GM19468 (cell line): ENCODE measurements at regions not wholly inside any gene's neighbourhood (a gene's known extent, or its start where the extent isn't known, plus 50 kb on each side); places are given as distances from the start of the nearest gene placed in this dataset.
A peak's percentile ranks its signal among the peaks of the same experiment; 100 is the strongest.

Experiments used
- ATAC-seq: cut with Tn5 transposase; IDR thresholded peaks from one replicate; pipeline ENCODE4 v1.9.1; 2021; ENCODE audit warnings: mild to moderate bottlenecking, moderate library complexity, moderate number of reproducible peaks; ENCODE audit not compliant: unreplicated experiment; ENCODE audit errors: extremely low read depth

DNA sequence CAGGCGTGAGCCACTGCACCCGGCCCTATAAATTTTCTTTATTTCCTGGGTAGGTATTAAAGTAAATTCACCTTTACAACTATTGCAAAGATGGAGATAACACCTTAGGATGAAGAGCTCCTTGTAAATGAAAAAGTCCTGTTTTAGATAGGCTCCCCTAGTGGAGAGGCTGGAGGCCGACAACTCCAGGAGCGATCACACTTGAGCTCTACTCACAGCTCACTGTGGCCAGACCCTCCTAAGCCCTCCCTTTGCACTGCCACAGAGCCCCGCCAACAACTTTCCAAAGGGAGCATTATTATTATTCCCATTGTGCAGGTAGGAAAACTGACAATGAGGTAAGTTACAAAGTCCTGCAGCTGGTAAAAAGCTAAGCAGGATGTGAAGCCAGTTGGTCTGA lies 139.1 kb upstream of the ERCC6L2 start:
- ATAC-seq: no peak

DNA sequence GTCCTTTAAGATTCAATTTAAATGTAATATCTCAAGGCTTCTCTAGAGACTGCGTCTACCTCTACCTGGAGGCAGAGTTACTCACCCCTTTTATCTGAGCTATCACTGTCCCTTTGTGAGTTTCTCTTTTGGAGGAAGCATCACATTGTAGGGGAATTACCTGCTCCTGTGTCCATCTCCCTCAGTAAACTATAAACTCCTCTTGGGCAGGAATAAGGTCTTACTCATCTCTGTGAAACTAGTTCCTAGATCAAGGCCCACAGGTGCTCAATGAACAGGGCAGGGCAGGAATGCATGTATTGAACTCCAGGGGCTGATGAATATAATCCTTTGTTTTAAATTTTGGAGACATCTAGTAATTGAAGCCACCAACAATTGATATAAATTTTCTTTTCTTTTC lies 139.8 kb upstream of the ERCC6L2 start:
- no peak for ATAC-seq

DNA sequence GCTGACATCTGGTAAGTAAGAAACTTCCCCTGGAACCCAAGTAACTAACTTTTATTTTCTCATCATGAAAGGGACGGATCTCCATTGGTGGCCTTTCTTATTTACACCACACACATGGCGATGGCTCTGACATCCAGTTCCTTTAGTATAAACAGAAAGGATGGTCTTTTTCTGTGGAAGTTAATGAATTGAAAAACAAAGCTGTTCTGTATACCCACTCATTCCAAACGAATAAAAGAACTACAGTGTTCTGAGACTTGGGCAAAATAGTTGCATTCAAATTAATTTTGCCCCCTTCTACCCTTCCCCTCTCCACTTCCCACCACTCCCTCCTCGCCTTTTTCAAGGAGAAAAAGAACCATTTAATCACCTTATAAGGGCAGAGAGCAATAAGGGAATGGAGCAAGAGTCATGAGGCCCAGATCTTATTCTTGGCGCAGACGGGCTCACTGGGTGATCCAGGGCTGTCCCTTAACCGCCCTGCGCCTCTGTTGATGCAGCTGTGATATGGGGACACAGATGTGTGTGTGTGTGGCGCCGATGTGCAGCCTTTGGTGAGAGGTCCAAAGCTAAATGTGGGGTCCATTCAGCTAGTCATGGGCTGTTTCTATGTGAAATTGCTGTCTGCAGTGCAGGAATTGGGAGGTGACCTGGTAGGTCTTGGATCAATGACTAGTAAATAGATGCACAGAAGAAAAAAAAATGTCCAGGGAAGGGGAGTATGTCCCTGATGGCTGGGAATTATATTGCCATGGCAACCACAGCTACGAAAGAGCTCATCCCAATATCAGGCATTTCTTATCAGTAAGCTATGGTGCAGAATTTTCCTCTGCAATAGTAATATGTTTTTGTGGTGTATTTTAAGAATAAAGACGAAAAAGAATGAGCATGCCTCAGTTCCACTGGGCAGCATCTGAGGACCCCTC lies 141.5 kb upstream of the ERCC6L2 start:
- ATAC-seq: no peak

DNA sequence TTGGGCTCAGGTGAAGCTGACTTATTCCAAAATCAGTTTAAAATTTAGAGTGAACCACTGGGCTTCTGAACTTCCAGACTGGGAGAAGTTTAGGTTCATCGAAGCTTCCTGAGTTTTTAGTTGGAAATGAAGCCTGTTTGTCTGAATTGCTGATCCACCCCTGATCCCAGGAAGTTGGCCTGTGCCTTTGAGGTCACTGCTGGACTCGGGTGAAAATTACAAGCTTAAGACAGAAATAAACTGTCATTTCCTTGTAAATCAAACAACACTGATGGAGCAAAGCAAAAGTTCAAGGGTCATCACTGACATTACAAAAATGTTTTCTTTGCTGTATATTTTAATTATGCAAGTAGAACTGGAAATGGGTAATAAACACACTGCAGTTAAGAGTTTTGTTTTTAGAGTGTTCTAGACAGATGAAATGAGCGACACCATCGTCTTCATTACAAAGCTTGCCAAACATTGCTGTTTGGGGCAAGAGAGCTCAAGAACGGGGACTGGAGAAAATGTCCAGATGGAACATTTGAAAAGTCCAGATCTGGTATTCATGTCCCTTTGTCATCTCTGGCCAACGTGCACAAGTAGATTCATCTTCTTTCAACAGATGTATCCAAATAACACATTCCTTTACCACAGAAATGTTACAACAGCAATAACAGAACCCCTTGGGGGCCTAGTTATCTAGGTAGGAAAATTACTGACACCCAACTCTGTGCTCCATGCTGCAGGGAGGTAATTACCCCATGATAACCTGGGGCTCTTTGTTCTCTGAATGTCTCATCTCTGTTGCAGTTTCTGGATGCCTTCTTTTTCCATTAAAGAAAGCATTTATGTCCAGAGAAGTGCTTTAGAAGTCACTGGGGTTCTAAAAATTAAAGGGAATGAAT lies 142.4 kb upstream of the ERCC6L2 start:
- no peak for ATAC-seq

DNA sequence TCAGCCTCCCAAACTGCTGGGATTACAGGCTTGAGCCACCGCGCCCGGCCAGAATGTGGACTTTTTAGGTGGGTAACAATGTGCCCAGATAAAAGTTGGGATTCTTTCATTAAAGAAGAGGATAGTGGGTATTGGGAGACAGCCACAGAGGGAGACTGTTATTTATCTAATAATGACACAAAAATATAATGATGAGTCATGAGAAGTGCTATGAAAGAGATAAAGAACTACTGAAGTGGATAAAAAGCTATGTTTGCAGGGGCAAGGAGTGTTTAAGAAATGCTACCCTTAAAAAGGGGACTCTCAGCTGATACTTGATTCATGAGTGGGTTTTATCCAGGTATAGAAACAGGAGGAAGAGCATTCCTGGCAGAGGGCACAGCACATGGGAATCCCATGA lies 143.6 kb upstream of the ERCC6L2 start:
- ATAC-seq: no peak

DNA sequence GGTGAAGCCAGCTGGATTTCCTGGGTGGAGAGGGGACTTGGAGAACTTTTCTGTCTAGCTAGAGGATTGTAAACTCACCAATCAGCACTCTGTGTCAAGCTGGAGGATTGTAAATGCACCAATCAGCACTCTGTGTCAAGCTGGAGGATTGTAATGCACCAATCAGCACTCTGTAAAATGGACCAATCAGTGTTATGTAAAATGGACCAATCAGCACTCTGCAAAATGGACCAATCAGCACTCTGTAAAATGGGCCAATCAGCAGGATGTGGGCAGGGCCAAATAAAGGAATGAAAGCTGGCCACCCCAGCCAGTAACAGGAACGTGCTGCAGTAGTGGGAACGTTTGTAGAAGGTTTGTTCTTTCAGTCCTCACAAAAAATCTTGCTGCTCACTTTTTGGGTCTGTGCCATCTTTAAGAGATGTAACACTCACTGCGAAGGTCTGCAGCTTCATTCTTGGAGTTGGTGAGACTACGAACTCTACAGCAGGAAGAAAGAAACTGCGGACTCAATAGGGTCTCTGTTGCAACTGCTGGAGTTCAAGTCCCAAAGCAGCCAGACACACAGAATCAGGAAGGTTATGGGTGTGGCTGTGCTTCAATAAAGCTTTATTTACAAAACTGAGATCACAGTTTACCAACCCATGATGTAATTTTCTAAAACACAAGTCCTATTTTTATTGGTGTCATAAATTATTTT lies 145.7 kb upstream of the ERCC6L2 start:
- ATAC-seq: no peak

DNA sequence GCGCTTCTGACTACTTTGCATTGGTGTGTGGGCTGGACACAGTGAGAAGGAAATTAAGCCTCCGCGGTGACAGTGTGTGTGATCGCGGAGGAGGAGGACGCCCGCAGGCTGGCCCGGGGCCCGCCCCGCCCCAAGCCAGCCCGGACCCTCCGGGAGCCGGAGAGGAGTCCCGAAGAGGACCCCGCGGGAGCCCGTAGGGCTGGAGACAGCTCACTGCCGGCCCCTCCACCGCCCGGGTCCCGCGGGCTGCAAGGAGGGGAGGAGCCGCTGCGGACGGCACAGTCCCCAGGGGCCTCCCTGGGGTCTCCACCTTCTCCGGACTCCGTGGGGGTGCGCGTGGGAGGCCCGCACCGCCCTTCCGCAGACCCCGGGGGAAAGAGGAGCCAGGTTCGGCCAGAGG lies 146.4 kb upstream of the ERCC6L2 start:
- ATAC-seq: no peak

DNA sequence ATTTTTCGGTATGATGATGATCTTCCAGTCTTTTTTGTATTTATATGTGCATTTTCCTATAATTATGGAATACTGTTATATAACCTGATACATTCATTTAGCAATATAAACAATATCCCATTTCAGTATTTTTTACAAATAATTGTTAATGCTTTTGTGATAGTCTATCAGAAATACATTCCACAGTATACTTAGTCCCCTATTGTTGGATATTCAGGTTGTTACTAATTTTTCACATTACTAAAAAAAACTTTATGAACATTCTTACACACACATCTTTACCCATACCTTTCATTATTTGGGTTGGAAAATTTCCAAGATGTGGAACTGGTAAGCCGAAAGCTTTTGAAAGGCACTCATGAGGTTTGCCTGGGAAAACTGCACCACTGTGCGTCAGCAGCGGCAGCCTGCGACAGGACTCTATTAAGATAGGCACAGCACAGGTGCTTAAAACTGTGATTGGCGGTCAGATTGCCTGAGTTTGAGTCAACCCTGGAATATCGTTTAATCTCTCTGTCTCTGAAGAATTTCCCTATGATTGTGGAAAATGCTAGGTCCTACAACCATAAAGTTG lies 147.5 kb upstream of the ERCC6L2 start:
- no peak for ATAC-seq

DNA sequence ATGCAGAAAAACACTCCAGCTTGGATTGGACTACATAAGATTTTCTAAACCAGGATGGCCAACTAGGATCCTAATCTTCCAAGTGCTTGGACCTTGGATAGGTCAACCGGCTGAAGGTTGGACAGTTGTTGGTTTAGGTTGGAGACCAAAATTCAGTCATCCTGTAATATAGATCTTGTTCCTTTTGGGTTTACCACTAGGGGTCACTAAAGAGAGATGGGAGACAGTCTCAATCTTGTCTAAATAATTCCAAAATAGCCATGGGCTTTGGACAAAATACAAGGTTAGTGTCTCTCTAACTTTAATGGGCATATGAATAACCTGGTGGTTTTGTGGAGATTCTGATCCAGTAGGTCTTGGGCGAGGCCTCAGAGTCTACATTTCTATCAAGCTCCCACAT lies 148.7 kb upstream of the ERCC6L2 start:
- ATAC-seq: no peak

DNA sequence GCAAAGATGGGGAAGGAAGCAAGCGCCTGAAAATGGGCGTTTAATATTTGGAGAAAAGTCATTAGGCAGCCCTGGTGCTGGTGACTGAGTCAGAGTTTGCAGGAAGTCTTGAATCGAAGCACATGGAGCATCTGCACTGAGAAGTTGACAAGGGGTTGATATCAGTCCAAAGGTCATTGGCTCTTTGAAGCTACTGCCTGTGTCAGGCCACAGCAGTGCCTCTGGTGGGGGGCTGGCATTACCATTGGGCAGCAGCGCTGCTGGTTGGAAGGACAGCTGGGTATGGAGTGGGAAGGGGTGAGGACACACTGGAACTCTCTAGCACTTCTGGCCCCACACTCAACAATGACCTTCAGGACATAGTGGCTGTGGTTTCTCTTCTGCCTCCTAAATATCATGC lies 150.4 kb upstream of the ERCC6L2 start:
- ATAC-seq: peak; percentile 26

DNA sequence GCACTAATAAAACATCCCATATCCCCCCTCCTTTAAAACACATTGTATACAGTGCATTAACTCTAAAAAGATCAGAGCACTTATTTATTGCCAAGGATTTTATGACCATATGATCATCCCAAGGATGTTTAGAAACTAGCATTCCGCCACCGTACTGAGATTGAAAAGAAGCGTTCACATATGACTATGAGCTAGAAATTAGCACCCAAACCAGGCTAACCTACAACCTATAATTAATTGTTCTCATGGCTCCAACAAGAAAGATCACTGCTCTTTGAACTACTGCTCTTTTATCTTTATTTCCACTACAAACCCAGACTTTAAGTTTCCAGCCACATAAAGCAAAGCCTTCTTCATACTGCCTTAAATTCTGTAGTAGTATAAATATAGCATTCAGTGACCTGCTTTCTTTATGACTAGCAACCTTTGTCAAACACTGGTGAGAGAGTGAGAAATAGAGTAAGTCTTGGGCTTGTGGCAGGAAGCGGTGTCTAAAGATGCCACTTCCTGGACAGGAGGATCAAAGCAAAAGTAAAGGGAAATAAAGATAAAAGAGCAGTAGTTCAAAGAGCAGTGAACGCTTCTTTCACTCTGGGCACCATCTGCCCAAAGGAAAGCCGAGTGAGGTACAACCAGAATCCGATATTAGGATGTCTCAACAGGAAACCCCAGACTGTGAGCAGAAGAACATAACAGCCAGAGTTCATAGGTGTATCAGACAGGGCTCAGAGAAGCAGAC lies 151.1 kb upstream of the ERCC6L2 start:
- ATAC-seq: peak; percentile 82

DNA sequence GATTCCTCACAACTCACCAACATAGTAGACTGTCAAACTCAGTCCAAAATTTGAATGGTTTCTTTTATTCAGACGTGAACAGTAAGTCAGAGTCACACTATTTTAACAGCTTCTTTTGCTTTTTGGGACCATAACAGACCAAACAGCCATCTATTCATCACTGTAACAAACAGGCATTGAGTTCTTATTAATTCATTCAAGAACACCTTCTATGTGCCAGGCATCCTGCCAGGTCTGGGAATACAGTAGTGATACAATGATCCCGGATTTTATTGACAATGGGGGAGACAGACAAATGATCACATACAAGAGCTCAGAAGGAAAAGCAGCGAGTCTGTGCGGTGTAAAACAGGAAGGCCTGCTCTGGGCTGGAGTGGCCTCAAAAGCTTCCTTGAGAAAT lies 153.3 kb upstream of the ERCC6L2 start:
- ATAC-seq: no peak

DNA sequence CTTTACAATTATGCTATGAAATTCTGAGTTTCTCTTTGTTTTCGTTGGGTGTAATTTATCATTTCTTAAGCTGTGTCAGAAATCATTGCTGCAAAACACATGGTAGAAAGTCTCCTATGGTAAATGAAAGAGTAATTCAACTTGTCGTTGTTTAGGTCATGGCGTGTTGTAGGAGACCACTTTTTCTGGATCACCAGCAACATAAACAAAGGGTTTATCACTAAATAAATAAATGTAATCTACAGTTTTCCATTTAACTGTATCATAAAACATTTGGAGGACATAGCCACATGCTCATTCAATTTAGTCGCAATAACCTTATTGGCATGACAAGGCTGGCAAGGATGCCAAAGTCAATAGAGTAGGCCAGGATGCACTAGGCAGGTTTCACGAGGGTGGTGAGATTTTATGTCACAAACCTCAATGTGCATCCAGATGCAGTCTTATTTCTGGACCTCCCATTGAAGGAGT lies 154.4 kb upstream of the ERCC6L2 start:
- ATAC-seq: no peak

DNA sequence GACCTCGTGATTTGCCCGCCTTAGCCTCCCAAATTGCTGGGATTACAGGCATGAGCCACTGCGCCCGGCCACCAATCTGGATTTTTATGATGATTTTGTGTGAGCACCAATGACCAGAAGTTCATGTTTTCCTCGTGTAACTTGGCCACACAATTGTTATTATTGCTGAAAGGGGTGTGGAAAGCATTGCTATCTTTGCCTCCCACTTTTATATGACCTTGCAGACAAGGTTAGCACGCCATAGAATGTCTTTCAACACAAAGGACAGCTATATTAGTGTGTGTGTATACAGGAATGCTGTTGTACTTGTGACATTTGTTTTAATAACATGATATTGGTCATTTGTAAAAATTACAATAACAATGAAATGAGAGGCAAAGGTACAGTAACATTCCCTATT lies 155.0 kb upstream of the ERCC6L2 start:
- no peak for ATAC-seq

DNA sequence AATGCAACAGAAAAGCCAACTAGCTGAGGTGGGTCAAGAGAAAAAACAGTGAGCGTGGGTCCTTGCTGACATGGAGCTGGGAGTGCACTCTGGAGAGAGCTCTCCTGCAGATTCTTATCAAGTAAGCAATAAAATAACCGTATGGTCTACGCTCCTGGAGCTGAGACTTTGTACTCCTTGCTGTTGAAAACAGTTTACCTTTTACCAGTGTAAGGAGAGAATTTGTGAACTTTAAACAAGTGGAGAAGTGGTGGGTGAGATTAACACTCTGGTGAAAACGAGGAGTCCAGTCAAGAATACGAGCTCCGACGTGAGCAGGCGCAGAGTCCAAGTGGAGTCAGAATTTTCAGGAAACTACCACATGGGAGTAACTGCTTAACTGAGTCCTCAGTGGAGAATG lies 156.1 kb upstream of the ERCC6L2 start:
- no peak for ATAC-seq

DNA sequence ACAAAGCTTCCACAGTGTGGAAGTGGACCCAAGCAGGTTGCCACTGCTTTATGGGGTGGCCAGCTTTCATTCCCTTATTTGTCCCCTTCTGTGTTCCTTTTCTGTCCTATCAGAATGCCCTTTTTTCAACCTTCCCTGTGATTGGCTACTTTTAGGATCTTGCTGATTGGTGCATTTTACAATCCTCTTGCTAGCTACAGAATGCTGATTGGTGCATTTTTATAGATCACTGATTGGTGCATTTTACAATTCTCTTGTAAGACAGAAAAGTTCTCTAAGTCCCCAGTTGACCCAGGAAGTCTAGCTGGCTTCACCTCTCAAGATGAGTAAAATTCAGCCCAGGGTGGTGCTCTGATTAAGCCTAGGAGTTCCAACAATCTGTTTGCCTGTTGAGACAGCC lies 157.2 kb upstream of the ERCC6L2 start:
- ATAC-seq: no peak

DNA sequence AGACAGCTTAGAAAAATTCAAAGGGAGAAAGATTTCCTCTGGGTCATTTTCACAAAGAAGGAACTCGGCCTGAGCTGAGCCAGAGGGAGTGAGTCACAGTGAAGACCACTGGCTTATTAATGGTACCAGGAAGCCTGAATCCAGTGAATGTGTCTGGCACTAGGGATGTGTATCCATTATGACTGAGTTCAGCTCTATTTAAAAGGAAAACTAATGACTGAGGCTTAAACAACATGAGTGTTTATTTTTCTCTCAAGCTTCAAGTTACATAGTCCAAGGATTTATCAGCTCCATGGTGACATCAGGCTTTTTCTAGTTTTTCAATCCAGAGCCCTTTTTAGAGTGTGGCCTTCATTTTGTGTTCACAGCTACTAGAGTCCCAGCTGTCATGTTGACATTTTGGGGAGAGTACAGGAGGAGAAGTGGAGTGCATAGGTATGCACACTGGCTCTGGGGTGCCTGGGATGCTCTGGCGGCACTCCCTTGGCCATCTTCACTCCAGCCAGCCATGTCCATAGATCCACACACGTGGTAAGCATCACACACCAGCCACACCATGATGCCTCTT lies 159.5 kb upstream of the ERCC6L2 start:
- no peak for ATAC-seq

DNA sequence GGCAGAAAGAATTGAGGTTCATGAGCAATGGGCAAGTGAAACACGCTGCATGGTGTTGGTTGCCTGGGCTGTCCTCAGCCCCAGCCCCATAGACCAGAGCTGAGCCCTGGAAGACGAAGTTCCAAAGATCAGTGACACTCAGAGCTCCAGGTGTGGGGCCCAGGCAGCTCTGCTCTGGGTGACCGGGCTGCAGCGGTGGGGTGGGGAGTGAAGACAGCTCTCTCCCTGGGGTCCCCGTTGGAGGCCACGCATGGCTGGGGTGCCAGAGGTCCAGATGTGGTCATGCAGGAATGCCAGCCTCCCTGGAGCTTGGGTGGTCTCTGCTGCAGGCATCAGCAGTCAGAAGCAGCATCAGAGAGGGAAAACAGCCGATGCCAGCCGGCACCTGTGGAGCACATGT lies 165.0 kb upstream of the ERCC6L2 start:
- no peak for ATAC-seq

DNA sequence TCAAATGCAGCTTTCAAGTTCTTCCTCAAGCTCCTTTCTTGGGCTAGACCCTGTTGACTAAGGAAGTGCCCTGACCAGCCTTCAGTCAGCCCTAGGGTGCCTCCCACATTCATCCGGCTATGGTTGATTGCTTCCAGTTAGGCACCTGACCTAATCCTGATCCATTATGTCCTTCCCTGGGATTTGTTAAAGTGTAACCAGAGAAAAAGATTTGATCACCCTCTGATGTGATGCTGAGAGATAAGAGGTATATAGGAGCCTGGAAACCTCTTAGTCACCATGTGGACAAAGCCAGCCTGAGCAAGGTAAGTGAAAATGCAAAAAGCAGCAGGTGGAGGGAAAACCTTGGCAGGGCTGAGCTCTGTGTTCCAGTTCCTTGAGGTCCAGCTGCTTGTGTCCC lies 178.8 kb upstream of the ERCC6L2 start:
- ATAC-seq: no peak
